ENCODE measurements at regions not wholly inside any gene's neighbourhood (a gene's known extent, or its start where the extent isn't known, plus 50 kb on each side); places are given as distances from the start of the nearest gene placed in this dataset.

DNA sequence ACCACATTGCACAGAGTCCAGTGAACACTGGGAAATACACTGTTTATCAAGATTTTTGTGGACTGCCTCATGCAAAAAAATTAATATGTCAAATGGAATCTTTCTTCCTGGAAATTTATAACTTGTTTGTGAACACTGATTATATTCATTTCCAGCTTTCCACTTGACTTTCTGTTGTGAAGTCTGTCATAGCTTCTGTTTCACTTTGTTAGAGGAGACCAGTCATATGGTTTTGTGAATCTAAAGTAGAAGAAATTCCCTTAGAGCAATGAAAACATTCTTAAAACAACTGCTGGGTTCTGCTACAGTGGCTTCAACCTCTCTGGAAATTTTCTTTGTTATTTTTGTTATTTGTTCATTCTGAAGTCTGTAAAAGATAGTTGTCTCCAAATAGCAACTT lies 349.5 kb upstream of the NFE2L3 start:
- no peaks in the 10 kb centered on the region for H3K9me3 ChIP-seq (replicated peaks in 1 of 3)
- H3K4me3 ChIP-seq, result no peak overlapping the region
- no peak for DNase-seq
- H3K36me3 ChIP-seq (replicated peaks in 1 of 2), result no peaks in the 10 kb centered on the region
- H3K27ac ChIP-seq, result no peak overlapping the region
- no peak for TF ChIP-seq POLR2A (IDR thresholded peaks at IDR 0.05)
- TF ChIP-seq, protein P1, sequence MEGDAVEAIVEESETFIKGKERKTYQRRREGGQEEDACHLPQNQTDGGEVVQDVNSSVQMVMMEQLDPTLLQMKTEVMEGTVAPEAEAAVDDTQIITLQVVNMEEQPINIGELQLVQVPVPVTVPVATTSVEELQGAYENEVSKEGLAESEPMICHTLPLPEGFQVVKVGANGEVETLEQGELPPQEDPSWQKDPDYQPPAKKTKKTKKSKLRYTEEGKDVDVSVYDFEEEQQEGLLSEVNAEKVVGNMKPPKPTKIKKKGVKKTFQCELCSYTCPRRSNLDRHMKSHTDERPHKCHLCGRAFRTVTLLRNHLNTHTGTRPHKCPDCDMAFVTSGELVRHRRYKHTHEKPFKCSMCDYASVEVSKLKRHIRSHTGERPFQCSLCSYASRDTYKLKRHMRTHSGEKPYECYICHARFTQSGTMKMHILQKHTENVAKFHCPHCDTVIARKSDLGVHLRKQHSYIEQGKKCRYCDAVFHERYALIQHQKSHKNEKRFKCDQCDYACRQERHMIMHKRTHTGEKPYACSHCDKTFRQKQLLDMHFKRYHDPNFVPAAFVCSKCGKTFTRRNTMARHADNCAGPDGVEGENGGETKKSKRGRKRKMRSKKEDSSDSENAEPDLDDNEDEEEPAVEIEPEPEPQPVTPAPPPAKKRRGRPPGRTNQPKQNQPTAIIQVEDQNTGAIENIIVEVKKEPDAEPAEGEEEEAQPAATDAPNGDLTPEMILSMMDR (IDR thresholded peaks at IDR 0.05), result no peak
- H3K27me3 ChIP-seq, result no peaks in the 10 kb centered on the region
- intact Hi-C loops (cut with DNase I), result no loop called here
- no peaks in the 10 kb centered on the region for H3K4me1 ChIP-seq (replicated peaks in 1 of 2)

DNA sequence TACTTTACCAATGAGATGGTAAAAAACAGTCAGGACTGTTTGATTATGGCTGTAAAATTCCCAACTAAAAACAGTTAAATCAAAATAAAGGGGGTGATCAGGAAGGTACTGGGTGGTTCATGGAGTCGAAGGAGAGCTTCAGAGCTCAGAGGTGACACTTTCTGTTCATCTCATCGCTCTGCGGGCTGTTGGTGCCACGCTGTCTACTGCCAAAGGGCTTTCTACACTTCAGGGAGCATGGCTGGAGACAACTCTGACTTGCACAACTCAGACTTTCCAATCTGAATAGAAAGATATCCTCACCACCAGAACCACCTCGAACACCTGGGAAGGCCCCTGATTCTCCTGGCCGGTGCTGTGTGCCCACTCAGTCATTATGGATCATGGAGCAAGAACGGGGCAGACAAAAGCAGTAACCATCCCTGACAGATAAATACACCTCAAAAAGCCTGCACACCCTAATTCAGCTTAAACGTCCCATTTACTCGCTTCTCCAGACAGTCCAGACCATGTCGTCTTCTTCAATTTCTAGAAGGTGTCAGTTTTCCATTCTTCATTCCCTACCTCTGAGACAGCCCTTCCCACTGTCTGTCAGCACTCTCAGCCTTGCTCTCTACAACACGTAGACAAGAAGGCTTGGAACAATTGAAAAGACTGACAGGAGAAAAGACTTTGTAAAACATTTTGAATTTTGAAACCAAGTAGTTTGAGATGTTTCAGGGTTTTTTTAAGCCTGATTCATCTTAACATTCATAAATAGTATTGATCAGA lies 348.7 kb upstream of the NFE2L3 start:
- H3K4me1 ChIP-seq (replicated peaks in 1 of 2), result no peaks in the 10 kb centered on the region
- no peak overlapping the region for H3K4me3 ChIP-seq
- H3K27me3 ChIP-seq, result no peaks in the 10 kb centered on the region
- intact Hi-C loops (cut with DNase I), result no loop called here
- no peaks in the 10 kb centered on the region for H3K9me3 ChIP-seq (replicated peaks in 1 of 3)
- no peak for DNase-seq
- no peaks in the 10 kb centered on the region for H3K36me3 ChIP-seq (replicated peaks in 1 of 2)
- 82 to 92% (median 85%) methylated on average over 11 of the region's 11 CpGs for WGBS, 4 donors
- TF ChIP-seq, protein P1 (IDR thresholded peaks at IDR 0.05), result no peak
- no peak for TF ChIP-seq POLR2A (IDR thresholded peaks at IDR 0.05)
- no peak overlapping the region for H3K27ac ChIP-seq

DNA sequence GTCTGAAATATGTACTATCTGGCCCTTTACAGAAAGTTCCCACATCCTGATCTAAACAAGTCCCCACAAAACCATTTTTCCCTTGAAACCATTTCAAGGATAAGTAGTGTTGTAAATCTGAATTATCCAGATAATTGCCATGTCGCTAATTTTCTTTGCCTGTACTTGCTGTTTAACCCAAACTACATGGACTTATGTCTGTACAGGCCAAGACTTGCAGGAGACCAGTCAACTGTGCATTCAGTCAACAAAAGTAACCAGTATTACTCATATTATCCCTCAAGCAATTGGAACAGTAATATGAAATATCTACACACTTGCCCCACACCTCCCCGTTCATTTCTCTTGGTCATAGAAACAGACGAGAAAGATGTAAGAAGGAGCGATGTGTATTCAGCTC lies 347.8 kb upstream of the NFE2L3 start:
- H3K4me1 ChIP-seq (replicated peaks in 1 of 2), result no peaks in the 10 kb centered on the region
- intact Hi-C loops (cut with DNase I), result no loop called here
- 83 to 88% (median 87%) methylated on average over 4 of the region's 4 CpGs for WGBS, 4 donors

DNA sequence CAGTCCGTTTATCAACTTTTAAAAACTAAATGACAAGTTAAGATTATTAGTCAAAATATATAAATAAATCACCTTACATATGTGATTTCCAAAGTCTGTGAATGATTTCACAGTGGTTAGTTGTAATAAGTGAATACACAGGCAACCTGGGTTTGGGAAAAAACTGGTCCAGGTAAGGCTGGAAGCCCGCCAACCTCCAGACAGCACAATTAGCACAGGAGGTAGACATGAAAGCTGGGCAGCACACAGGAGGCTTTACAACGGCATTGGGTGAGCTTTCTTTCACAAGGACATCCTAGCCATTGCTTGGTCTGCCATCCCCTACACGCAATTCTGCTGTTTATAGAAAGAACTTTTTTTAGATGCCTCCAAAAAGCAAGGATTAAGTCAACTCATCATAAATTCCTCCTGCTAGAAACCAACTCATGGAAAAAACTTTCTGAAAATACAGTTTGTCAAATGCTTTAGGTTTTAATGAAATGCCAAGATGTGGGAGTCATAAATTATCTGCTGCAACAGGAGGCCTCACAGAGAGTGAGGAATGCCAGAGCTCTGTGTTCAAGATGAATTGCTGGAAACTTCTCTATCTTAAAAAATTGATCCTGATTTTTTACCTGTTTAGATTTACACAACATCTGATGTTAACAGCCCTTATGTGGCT lies 346.8 kb upstream of the NFE2L3 start:
- Histone ChIP-seq H3K4me1 (replicated peaks in 1 of 2) (no peaks in the 10 kb centered on the region), H3K27me3 (no peaks in the 10 kb centered on the region), H3K9me3 (replicated peaks in 1 of 3) (no peaks in the 10 kb centered on the region), H3K27ac (no peak overlapping the region), H3K4me3 (no peak overlapping the region), H3K36me3 (replicated peaks in 1 of 2) (no peaks in the 10 kb centered on the region)
- WGBS, 4 donors, result 72 to 78% (median 75%) methylated on average over 4 of the region's 4 CpGs
- no peak for DNase-seq
- no peak for TF ChIP-seq POLR2A (IDR thresholded peaks at IDR 0.05)
- TF ChIP-seq, protein P1 (IDR thresholded peaks at IDR 0.05), result no peak
- intact Hi-C loops (cut with DNase I), result no loop called here

More for the DNA sequence above, 347.8 kb upstream of the NFE2L3 start:
- TF ChIP-seq, protein P1 (IDR thresholded peaks at IDR 0.05), result no peak
- TF ChIP-seq POLR2A (IDR thresholded peaks at IDR 0.05), result no peak
- no peak for DNase-seq
- Histone ChIP-seq H3K27ac (no peak overlapping the region), H3K36me3 (replicated peaks in 1 of 2) (no peaks in the 10 kb centered on the region), H3K9me3 (replicated peaks in 1 of 3) (no peaks in the 10 kb centered on the region), H3K4me3 (no peak overlapping the region), H3K27me3 (no peaks in the 10 kb centered on the region)

Measured in adrenal gland (tissue), 9 donors.